VCaP (cell line): ENCODE measurements at regions not wholly inside any gene's neighbourhood (a gene's known extent, or its start where the extent isn't known, plus 50 kb on each side); places are given as distances from the start of the nearest gene placed in this dataset.

Source experiments
- H3K27ac ChIP-seq: fragments of 450-650 bp; 2 replicates; pipeline ENCODE4 v1.5.1; 2017
- CTCF ChIP-seq: fragments of 450-650 bp; conservative IDR thresholded peaks from 2 replicates; pipeline ENCODE4 v1.5.1; 2017; ENCODE audit warnings: mild to moderate bottlenecking, moderate library complexity

GRCh38 chr16:64449506-64449905 is 672.4 kb downstream of the CDH11 start:
- no peak for TF ChIP-seq CTCF
- H3K27ac ChIP-seq: no peak overlapping the region

GRCh38 chr16:64445649-64446048 is 676.2 kb downstream of the CDH11 start:
- H3K27ac ChIP-seq: no peak overlapping the region
- TF ChIP-seq CTCF: no peak

- no peak for TF ChIP-seq CTCF
- H3K27ac ChIP-seq: no peak overlapping the region
Measured at GRCh38 chr16:64445245-64445644, 676.6 kb downstream of the CDH11 start.

GRCh38 chr16:64440421-64440831 is 681.4 kb downstream of the CDH11 start:
- TF ChIP-seq CTCF: no peak
- no peak overlapping the region for H3K27ac ChIP-seq

GRCh38 chr16:64440005-64440404 is 681.9 kb downstream of the CDH11 start:
- H3K27ac ChIP-seq: no peak overlapping the region
- TF ChIP-seq CTCF: no peak

GRCh38 chr16:64437706-64438324 is 684.0 kb downstream of the CDH11 start:
- no peak overlapping the region for H3K27ac ChIP-seq
- no peak for TF ChIP-seq CTCF

- no peak for TF ChIP-seq CTCF
- H3K27ac ChIP-seq: no peak overlapping the region
Measured at GRCh38 chr16:64434526-64435069, 687.3 kb downstream of the CDH11 start.
